NB4 (cell line): ENCODE measurements at regions not wholly inside any gene's neighbourhood (a gene's known extent, or its start where the extent isn't known, plus 50 kb on each side); places are given as distances from the start of the nearest gene placed in this dataset.

ENCODE experiments used
- MYC ChIP-seq: IDR thresholded peaks from 2 replicates; pipeline ENCODE4 v1.6.1; 2011; ENCODE audit warnings: low read depth, low read length
- POLR2A ChIP-seq: IDR thresholded peaks from 2 replicates; pipeline ENCODE4 v1.6.1; 2011; ENCODE audit warnings: mild to moderate bottlenecking; ENCODE audit not compliant: insufficient read length; ENCODE audit errors: extremely low read depth
- TF ChIP-seq, protein P1 (sequence below): IDR thresholded peaks from one replicate; pipeline ENCODE4 v1.5.1; 2012; ENCODE audit warnings: low read depth, low read length
- TF ChIP-seq, protein P2 (sequence below): IDR thresholded peaks from 2 replicates; pipeline ENCODE4 v1.6.1; 2011; ENCODE audit warnings: low read depth, low read length

DNA sequence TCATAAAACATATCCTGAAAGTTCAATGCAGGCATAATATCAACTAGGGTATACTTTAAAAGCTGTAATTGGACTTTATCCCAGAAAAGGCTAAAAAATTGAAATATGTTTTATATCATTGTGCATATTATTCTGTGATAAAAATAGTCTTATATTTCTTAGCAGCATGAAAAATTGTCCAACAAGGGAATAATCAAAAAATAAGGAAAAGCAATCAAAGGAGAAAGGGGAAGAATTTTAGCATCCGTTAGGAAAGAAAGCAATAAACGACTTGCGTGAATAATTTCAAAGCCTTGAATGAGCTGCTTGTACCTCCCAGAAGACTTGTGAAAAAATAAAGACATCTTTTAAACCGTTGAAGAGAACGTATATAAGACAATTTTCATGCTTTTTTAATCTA, 1369.8 kb upstream of the GBE1 start:
- TF ChIP-seq, protein P1, sequence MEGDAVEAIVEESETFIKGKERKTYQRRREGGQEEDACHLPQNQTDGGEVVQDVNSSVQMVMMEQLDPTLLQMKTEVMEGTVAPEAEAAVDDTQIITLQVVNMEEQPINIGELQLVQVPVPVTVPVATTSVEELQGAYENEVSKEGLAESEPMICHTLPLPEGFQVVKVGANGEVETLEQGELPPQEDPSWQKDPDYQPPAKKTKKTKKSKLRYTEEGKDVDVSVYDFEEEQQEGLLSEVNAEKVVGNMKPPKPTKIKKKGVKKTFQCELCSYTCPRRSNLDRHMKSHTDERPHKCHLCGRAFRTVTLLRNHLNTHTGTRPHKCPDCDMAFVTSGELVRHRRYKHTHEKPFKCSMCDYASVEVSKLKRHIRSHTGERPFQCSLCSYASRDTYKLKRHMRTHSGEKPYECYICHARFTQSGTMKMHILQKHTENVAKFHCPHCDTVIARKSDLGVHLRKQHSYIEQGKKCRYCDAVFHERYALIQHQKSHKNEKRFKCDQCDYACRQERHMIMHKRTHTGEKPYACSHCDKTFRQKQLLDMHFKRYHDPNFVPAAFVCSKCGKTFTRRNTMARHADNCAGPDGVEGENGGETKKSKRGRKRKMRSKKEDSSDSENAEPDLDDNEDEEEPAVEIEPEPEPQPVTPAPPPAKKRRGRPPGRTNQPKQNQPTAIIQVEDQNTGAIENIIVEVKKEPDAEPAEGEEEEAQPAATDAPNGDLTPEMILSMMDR, result no peak
- no peak for TF ChIP-seq POLR2A
- TF ChIP-seq, protein P2, sequence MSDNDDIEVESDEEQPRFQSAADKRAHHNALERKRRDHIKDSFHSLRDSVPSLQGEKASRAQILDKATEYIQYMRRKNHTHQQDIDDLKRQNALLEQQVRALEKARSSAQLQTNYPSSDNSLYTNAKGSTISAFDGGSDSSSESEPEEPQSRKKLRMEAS, result no peak
- TF ChIP-seq MYC, result no peak
